GM12874 (cell line): ENCODE measurements at regions not wholly inside any gene's neighbourhood (a gene's known extent, or its start where the extent isn't known, plus 50 kb on each side); places are given as distances from the start of the nearest gene placed in this dataset.

Experiments used
- TF ChIP-seq, protein P1 (sequence below): IDR thresholded peaks from 2 replicates; pipeline ENCODE4 v1.5.1; 2011; ENCODE audit warnings: low read depth, mild to moderate bottlenecking, control low read depth, low read length, moderate library complexity; ENCODE audit not compliant: insufficient read depth

- TF ChIP-seq, protein P1, sequence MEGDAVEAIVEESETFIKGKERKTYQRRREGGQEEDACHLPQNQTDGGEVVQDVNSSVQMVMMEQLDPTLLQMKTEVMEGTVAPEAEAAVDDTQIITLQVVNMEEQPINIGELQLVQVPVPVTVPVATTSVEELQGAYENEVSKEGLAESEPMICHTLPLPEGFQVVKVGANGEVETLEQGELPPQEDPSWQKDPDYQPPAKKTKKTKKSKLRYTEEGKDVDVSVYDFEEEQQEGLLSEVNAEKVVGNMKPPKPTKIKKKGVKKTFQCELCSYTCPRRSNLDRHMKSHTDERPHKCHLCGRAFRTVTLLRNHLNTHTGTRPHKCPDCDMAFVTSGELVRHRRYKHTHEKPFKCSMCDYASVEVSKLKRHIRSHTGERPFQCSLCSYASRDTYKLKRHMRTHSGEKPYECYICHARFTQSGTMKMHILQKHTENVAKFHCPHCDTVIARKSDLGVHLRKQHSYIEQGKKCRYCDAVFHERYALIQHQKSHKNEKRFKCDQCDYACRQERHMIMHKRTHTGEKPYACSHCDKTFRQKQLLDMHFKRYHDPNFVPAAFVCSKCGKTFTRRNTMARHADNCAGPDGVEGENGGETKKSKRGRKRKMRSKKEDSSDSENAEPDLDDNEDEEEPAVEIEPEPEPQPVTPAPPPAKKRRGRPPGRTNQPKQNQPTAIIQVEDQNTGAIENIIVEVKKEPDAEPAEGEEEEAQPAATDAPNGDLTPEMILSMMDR = no peak
These were observed 238.9 kb upstream of the GPR26 start for GRCh38 chr10:123427165-123427786.

DNA sequence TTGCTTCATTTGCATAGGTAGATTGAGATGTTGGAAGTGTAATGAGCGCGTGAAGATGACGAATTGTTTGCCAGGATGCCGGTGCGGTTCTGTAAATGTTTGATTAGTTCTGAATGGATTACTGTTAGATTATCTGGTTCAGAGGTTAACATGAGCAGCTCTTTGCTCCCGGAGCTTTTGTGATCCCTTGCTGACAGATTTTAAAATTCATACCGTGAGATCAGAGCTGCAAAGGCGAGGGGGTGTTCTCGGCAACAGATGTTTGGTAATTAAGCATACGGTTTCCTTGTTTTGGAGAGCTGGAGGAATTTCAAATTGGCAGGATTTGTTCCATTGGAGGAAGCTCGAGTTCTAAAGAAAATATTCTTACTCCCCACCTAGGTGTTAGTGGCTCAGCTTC is 237.8 kb upstream of the GPR26 start:
- TF ChIP-seq, protein P1 = no peak

DNA sequence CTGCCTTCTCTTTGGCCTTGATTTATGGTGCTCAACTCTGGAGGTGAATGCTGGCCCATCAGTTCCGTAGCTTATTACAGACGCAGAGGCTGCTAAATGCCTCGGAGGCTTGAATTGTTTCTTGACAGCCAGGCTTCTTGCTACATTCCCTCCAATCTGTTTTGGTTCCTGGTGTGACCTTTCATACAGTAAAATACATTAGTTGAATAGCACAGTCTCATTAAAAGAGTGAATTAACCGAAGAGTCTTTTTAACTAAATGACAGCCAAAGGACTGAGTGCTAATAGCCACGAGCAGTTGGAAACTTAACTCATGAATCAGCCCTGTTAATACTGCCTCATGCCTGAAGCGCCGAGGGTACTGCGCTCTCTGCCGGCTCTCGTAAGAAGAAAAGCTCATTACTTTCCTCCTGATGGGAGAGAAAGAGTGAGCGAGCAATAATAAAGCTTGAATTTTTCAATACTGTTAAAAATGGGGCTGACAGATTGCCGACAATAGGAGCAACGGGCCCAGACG is 236.4 kb upstream of the GPR26 start:
- TF ChIP-seq, protein P1 = no peak

GRCh38 chr10:123433539-123433938 is 232.6 kb upstream of the GPR26 start:
- TF ChIP-seq, protein P1 = no peak

GRCh38 chr10:123434435-123435039 is 231.6 kb upstream of the GPR26 start:
- TF ChIP-seq, protein P1 = no peak

- TF ChIP-seq, protein P1 = no peak
These were observed 223.3 kb upstream of the GPR26 start for GRCh38 chr10:123442901-123443300.

DNA sequence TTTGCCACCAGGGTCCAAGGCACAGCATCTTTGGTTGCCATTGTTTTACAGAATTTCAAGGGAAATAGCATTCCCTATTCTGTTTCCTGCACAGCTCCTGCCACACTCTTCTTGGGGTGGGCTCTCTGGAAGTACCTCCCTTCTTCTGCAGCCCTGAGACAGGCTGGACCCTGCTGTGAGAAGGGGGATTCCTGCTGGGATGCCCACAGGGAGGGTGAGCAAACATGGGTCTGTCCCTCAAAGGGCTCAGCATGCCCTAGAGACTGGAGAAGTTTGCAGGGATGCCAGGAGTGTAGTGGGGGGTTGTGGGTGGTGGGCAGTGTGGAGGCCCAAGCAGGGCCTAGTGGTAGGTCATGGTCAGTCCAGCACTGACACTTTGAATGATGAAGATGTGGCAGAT is 222.2 kb upstream of the GPR26 start:
- TF ChIP-seq, protein P1 = no peak
